ENCODE measurements at regions not wholly inside any gene's neighbourhood (a gene's known extent, or its start where the extent isn't known, plus 50 kb on each side); places are given as distances from the start of the nearest gene placed in this dataset.

DNA sequence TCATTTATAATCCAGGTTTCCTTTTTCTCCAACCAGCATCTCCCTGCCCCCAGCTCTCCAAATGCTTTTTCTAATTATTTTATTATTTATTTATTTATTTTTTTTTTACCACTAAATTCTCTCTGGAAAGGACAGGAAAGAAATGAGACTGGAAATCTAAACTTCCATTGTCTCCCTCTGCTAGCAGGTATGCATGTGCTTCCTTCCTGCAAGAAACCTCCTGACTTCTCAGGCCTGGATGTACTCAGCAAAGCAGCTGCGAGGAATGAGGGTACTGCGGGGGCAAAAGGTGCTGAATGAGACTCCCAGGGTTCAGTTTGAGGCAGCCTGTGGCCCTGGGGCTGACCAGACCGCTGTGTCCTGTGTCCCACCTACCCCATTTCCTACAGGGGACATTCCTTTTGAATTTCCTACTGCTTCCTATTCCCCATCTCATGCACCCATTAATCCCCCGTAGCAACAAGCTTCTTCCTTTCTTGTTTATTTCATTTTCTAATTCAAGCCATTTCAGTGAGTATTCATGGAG is 324.6 kb upstream of the IGFBP3 start:
- H3K27ac ChIP-seq (ENCODE audit: low read depth in 2 of 2, low read length in 1 of 2), result no peak overlapping the region
- 74 to 75% methylated on average over 4 of the region's 4 CpGs for WGBS, 2 donors
- H3K27me3 ChIP-seq (ENCODE audit: control insufficient read depth in 1 of 2, insufficient read depth in 2 of 2, low read length in 2 of 2), result no peaks in the 10 kb centered on the region
- no peak overlapping the region for H3K4me3 ChIP-seq (ENCODE audit: low read depth in 1 of 2, low read length in 2 of 2)
- H3K9me3 ChIP-seq (ENCODE audit: control insufficient read depth in 2 of 2, insufficient read depth in 1 of 2, low read depth in 1 of 2, low read length in 1 of 2), result no peaks in the 10 kb centered on the region
- H3K4me1 ChIP-seq (ENCODE audit: control insufficient read depth in 2 of 2, insufficient read depth in 2 of 2, low read length in 1 of 2), result no peaks in the 10 kb centered on the region
- no peaks in the 10 kb centered on the region for H3K36me3 ChIP-seq (ENCODE audit: control insufficient read depth in 2 of 2, insufficient read depth in 2 of 2, low read length in 1 of 2)

DNA sequence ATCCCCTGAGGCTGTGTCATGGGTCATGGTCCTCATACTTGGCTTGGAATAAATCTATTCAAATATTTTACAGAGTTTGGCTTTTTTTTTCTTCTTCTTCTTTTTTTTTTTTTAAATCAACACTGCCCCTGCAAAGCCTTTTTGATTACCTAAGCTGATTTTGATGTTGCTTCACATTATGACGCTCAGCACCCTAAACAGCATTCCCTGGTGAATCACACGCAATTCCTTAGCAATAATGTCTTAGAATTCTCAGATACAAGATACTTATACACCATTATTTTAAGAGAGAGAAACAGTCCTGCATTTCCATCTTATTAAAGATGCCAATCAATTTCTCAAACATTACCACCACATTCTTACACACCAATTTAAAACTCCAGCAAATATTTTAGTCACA is 323.7 kb upstream of the IGFBP3 start:
- no peaks in the 10 kb centered on the region for H3K36me3 ChIP-seq (ENCODE audit: control insufficient read depth in 2 of 2, insufficient read depth in 2 of 2, low read length in 1 of 2)
- H3K27ac ChIP-seq (ENCODE audit: low read depth in 2 of 2, low read length in 1 of 2), result no peak overlapping the region
- no peaks in the 10 kb centered on the region for H3K4me1 ChIP-seq (ENCODE audit: control insufficient read depth in 2 of 2, insufficient read depth in 2 of 2, low read length in 1 of 2)
- no peak overlapping the region for H3K4me3 ChIP-seq (ENCODE audit: low read depth in 1 of 2, low read length in 2 of 2)
- no peaks in the 10 kb centered on the region for H3K27me3 ChIP-seq (ENCODE audit: control insufficient read depth in 1 of 2, insufficient read depth in 2 of 2, low read length in 2 of 2)
- no peaks in the 10 kb centered on the region for H3K9me3 ChIP-seq (ENCODE audit: control insufficient read depth in 2 of 2, insufficient read depth in 1 of 2, low read depth in 1 of 2, low read length in 1 of 2)
- WGBS, 2 donors, result 86 to 87% methylated on average over 2 of the region's 2 CpGs

DNA sequence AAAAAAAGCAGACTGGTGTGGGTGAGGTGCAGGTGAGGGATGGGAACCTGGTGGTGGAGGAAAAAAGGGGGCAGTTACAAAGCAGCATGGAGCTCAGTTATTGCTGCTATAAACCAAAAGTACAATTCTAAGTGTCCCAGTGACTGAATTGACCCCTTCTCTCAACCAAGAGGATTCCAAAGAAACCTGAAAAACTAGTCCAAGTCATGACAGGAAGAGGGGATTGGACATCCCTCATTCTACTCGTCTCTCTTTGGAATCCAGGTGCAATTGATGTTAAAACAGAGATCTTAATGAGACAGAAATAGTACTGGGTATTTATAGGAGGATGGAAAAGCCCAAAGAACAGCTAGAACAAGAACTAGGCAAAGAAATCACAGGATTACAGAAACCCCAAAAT is 322.3 kb upstream of the IGFBP3 start:
- Histone ChIP-seq H3K36me3 (ENCODE audit: control insufficient read depth in 2 of 2, insufficient read depth in 2 of 2, low read length in 1 of 2) (no peaks in the 10 kb centered on the region), H3K27me3 (ENCODE audit: control insufficient read depth in 1 of 2, insufficient read depth in 2 of 2, low read length in 2 of 2) (no peaks in the 10 kb centered on the region), H3K27ac (ENCODE audit: low read depth in 2 of 2, low read length in 1 of 2) (no peak overlapping the region), H3K4me3 (ENCODE audit: low read depth in 1 of 2, low read length in 2 of 2) (no peak overlapping the region), H3K9me3 (ENCODE audit: control insufficient read depth in 2 of 2, insufficient read depth in 1 of 2, low read depth in 1 of 2, low read length in 1 of 2) (no peaks in the 10 kb centered on the region), H3K4me1 (ENCODE audit: control insufficient read depth in 2 of 2, insufficient read depth in 2 of 2, low read length in 1 of 2) (no peaks in the 10 kb centered on the region)
- 28 to 30% methylated on average over 1 of the region's 1 CpG for WGBS, 2 donors

DNA sequence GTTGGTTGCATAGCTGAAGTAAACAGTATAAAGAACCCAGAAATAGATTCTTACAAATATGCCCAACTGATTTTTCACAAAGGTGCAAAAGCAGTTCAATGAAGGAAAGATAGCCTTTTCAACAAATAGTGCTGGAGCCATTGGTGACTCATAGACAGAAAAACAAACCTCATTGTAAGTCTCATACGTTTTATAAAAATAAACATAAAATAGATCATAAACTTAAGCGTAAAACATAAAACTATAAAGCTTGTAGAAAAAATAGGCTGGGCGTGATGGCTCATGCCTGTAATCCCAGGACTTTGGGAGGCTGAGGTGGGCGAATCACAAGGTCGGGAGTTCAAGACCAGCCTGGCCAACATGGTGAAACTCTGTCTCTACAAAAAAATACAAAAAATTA is 318.8 kb upstream of the IGFBP3 start:
- H3K27me3 ChIP-seq (ENCODE audit: control insufficient read depth in 1 of 2, insufficient read depth in 2 of 2, low read length in 2 of 2), result no peaks in the 10 kb centered on the region
- 88 to 89% methylated on average over 5 of the region's 5 CpGs for WGBS, 2 donors
- H3K4me1 ChIP-seq (ENCODE audit: control insufficient read depth in 2 of 2, insufficient read depth in 2 of 2, low read length in 1 of 2), result no peaks in the 10 kb centered on the region
- H3K36me3 ChIP-seq (ENCODE audit: control insufficient read depth in 2 of 2, insufficient read depth in 2 of 2, low read length in 1 of 2), result no peaks in the 10 kb centered on the region
- H3K27ac ChIP-seq (ENCODE audit: low read depth in 2 of 2, low read length in 1 of 2), result no peak overlapping the region
- H3K9me3 ChIP-seq (ENCODE audit: control insufficient read depth in 2 of 2, insufficient read depth in 1 of 2, low read depth in 1 of 2, low read length in 1 of 2), result no peaks in the 10 kb centered on the region
- no peak overlapping the region for H3K4me3 ChIP-seq (ENCODE audit: low read depth in 1 of 2, low read length in 2 of 2)

DNA sequence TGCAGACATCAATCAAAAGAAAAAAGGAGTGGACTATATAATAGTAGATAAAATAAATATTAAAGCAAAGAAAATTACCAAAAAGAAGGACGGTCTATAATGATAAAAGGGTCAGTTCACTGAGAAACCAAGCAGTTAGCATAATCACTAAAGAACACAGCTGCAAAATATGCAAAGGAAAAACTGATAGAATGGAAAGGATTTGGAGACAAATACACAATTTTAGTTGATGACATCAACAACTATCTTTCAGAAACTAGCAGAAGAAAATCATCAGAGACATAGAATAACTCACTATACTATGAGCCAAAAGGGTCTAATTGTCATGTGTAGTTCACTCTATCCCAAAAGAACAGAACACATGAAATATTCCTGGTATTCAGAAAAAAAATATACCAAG is 316.4 kb upstream of the IGFBP3 start:
- H3K4me3 ChIP-seq (ENCODE audit: low read depth in 1 of 2, low read length in 2 of 2), result no peak overlapping the region

DNA sequence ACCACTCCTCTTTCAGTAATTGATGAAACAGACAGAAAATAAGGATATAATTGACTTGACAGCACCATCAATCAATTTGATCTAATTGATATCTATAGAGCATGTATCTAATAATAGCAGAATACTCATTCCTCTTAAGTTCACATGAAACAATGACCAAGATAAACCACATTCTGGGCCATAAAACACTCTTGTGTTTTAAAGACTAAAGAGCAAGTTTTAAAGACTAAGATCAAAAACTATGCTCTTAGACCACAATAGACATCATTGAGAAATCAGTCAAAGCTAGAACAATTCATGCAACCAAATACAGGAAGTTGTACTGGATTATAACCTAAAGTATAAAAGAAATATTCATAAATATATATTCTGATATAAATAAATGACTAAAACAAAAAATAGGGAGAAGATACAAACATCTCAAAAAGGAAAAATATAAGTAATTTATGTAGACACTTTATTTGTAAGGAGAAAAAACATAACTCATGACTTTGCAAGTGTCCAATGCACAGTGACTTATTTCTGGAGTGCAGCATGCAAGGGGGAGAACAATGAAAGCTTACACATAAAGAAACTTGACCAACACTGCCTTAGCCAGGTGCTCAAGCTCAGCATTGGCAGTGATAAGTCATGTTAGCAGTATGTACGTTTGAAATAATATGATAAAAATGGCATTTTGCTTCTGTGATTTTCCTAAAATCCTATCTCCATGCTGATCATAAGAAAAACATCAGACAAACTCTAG is 312.7 kb upstream of the IGFBP3 start:
- Histone ChIP-seq H3K27ac (ENCODE audit: low read depth in 2 of 2, low read length in 1 of 2) (no peak overlapping the region), H3K9me3 (ENCODE audit: control insufficient read depth in 2 of 2, insufficient read depth in 1 of 2, low read depth in 1 of 2, low read length in 1 of 2) (no peaks in the 10 kb centered on the region), H3K4me1 (ENCODE audit: control insufficient read depth in 2 of 2, insufficient read depth in 2 of 2, low read length in 1 of 2) (no peaks in the 10 kb centered on the region), H3K36me3 (ENCODE audit: control insufficient read depth in 2 of 2, insufficient read depth in 2 of 2, low read length in 1 of 2) (no peaks in the 10 kb centered on the region), H3K27me3 (ENCODE audit: control insufficient read depth in 1 of 2, insufficient read depth in 2 of 2, low read length in 2 of 2) (no peaks in the 10 kb centered on the region), H3K4me3 (ENCODE audit: low read depth in 1 of 2, low read length in 2 of 2) (no peak overlapping the region)
- WGBS, 2 donors, result 69 to 83% methylated on average over 1 of the region's 1 CpG

More for the DNA sequence above, 316.4 kb upstream of the IGFBP3 start:
- Histone ChIP-seq H3K36me3 (ENCODE audit: control insufficient read depth in 2 of 2, insufficient read depth in 2 of 2, low read length in 1 of 2) (no peaks in the 10 kb centered on the region), H3K27me3 (ENCODE audit: control insufficient read depth in 1 of 2, insufficient read depth in 2 of 2, low read length in 2 of 2) (no peaks in the 10 kb centered on the region), H3K27ac (ENCODE audit: low read depth in 2 of 2, low read length in 1 of 2) (no peak overlapping the region), H3K4me1 (ENCODE audit: control insufficient read depth in 2 of 2, insufficient read depth in 2 of 2, low read length in 1 of 2) (no peaks in the 10 kb centered on the region), H3K9me3 (ENCODE audit: control insufficient read depth in 2 of 2, insufficient read depth in 1 of 2, low read depth in 1 of 2, low read length in 1 of 2) (no peaks in the 10 kb centered on the region)
- 73 to 75% methylated on average over 1 of the region's 1 CpG for WGBS, 2 donors

DNA sequence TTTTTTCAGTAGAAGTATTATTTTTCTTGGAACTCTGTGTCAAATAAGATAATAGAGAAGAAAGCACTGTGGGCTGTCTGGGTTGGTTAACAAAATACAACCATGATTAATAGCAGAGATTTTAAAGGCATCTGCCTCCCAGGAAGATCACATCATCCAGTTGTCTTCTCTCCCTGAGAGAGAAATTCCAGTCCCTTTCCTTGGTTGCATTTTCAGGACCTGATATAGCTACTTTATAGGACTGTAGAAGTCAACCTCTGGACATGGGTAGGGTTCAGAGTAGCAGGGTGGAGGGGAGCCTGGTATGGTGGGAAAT is 309.9 kb upstream of the IGFBP3 start:
- H3K9me3 ChIP-seq (ENCODE audit: control insufficient read depth in 2 of 2, insufficient read depth in 1 of 2, low read depth in 1 of 2, low read length in 1 of 2), result no peaks in the 10 kb centered on the region
- no peaks in the 10 kb centered on the region for H3K36me3 ChIP-seq (ENCODE audit: control insufficient read depth in 2 of 2, insufficient read depth in 2 of 2, low read length in 1 of 2)
- H3K4me1 ChIP-seq (ENCODE audit: control insufficient read depth in 2 of 2, insufficient read depth in 2 of 2, low read length in 1 of 2), result no peaks in the 10 kb centered on the region
- H3K4me3 ChIP-seq (ENCODE audit: low read depth in 1 of 2, low read length in 2 of 2), result no peak overlapping the region
- no peaks in the 10 kb centered on the region for H3K27me3 ChIP-seq (ENCODE audit: control insufficient read depth in 1 of 2, insufficient read depth in 2 of 2, low read length in 2 of 2)
- no peak overlapping the region for H3K27ac ChIP-seq (ENCODE audit: low read depth in 2 of 2, low read length in 1 of 2)

DNA sequence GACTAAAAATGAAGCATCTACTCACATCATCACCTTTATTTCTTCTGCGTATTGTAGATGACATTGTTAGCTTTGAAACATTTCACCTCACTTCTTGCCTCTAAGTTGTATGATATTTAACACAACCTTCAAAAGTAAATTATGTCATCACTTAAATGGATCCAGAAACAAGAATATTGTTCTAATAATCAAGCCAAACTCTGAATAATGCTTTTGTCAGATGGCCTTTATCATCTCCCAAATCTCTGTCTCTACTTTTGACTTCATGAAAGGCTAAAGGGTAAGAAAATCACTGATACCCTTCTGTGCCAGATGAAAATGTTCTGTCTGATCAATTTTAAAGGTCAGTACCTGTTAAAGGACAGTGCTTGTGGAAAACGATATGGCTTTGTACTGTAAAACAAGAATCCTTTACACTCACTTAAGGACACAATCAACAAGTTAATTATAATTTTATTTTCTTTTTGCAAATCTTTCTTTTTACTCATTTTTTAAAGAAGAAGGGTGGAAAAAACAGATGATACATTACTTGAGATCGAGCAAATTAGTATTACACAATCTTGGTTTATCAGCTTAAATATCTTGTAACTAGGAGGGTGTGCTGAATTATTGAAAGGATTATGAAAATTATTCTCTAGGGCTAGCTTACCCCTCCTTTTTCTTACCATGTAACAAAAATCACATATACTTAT is 309.4 kb upstream of the IGFBP3 start:
- 65 to 71% methylated on average over 3 of the region's 3 CpGs for WGBS, 2 donors
- no peak overlapping the region for H3K27ac ChIP-seq (ENCODE audit: low read depth in 2 of 2, low read length in 1 of 2)
- no peaks in the 10 kb centered on the region for H3K9me3 ChIP-seq (ENCODE audit: control insufficient read depth in 2 of 2, insufficient read depth in 1 of 2, low read depth in 1 of 2, low read length in 1 of 2)
- no peaks in the 10 kb centered on the region for H3K4me1 ChIP-seq (ENCODE audit: control insufficient read depth in 2 of 2, insufficient read depth in 2 of 2, low read length in 1 of 2)
- no peaks in the 10 kb centered on the region for H3K27me3 ChIP-seq (ENCODE audit: control insufficient read depth in 1 of 2, insufficient read depth in 2 of 2, low read length in 2 of 2)
- no peak overlapping the region for H3K4me3 ChIP-seq (ENCODE audit: low read depth in 1 of 2, low read length in 2 of 2)
- no peaks in the 10 kb centered on the region for H3K36me3 ChIP-seq (ENCODE audit: control insufficient read depth in 2 of 2, insufficient read depth in 2 of 2, low read length in 1 of 2)

GRCh38 chr7:46229409-46229808 is 308.3 kb upstream of the IGFBP3 start:
- Histone ChIP-seq H3K27ac (ENCODE audit: low read depth in 2 of 2, low read length in 1 of 2) (no peak overlapping the region), H3K9me3 (ENCODE audit: control insufficient read depth in 2 of 2, insufficient read depth in 1 of 2, low read depth in 1 of 2, low read length in 1 of 2) (no peaks in the 10 kb centered on the region), H3K36me3 (ENCODE audit: control insufficient read depth in 2 of 2, insufficient read depth in 2 of 2, low read length in 1 of 2) (no peaks in the 10 kb centered on the region), H3K4me3 (ENCODE audit: low read depth in 1 of 2, low read length in 2 of 2) (no peak overlapping the region), H3K27me3 (ENCODE audit: control insufficient read depth in 1 of 2, insufficient read depth in 2 of 2, low read length in 2 of 2) (no peaks in the 10 kb centered on the region), H3K4me1 (ENCODE audit: control insufficient read depth in 2 of 2, insufficient read depth in 2 of 2, low read length in 1 of 2) (no peaks in the 10 kb centered on the region)
- WGBS, 2 donors, result 46 to 56% methylated on average over 4 of the region's 4 CpGs

GRCh38 chr7:46226860-46227259 is 305.8 kb upstream of the IGFBP3 start:
- WGBS, 2 donors, result 72 to 74% methylated on average over 3 of the region's 3 CpGs
- no peaks in the 10 kb centered on the region for H3K4me1 ChIP-seq (ENCODE audit: control insufficient read depth in 2 of 2, insufficient read depth in 2 of 2, low read length in 1 of 2)
- H3K9me3 ChIP-seq (ENCODE audit: control insufficient read depth in 2 of 2, insufficient read depth in 1 of 2, low read depth in 1 of 2, low read length in 1 of 2), result no peaks in the 10 kb centered on the region
- no peaks in the 10 kb centered on the region for H3K36me3 ChIP-seq (ENCODE audit: control insufficient read depth in 2 of 2, insufficient read depth in 2 of 2, low read length in 1 of 2)
- no peak overlapping the region for H3K4me3 ChIP-seq (ENCODE audit: low read depth in 1 of 2, low read length in 2 of 2)
- no peak overlapping the region for H3K27ac ChIP-seq (ENCODE audit: low read depth in 2 of 2, low read length in 1 of 2)
- no peaks in the 10 kb centered on the region for H3K27me3 ChIP-seq (ENCODE audit: control insufficient read depth in 1 of 2, insufficient read depth in 2 of 2, low read length in 2 of 2)

All from esophagus (tissue), 2 donors.